NB4 (cell line): ENCODE measurements at regions not wholly inside any gene's neighbourhood (a gene's known extent, or its start where the extent isn't known, plus 50 kb on each side); places are given as distances from the start of the nearest gene placed in this dataset.

Experiments
- POLR2A ChIP-seq: IDR thresholded peaks from 2 replicates; pipeline ENCODE4 v1.6.1; 2011; ENCODE audit warnings: mild to moderate bottlenecking; ENCODE audit not compliant: insufficient read length; ENCODE audit errors: extremely low read depth
- TF ChIP-seq, protein P1 (sequence below): IDR thresholded peaks from one replicate; pipeline ENCODE4 v1.5.1; 2012; ENCODE audit warnings: low read depth, low read length

- TF ChIP-seq, protein P1, sequence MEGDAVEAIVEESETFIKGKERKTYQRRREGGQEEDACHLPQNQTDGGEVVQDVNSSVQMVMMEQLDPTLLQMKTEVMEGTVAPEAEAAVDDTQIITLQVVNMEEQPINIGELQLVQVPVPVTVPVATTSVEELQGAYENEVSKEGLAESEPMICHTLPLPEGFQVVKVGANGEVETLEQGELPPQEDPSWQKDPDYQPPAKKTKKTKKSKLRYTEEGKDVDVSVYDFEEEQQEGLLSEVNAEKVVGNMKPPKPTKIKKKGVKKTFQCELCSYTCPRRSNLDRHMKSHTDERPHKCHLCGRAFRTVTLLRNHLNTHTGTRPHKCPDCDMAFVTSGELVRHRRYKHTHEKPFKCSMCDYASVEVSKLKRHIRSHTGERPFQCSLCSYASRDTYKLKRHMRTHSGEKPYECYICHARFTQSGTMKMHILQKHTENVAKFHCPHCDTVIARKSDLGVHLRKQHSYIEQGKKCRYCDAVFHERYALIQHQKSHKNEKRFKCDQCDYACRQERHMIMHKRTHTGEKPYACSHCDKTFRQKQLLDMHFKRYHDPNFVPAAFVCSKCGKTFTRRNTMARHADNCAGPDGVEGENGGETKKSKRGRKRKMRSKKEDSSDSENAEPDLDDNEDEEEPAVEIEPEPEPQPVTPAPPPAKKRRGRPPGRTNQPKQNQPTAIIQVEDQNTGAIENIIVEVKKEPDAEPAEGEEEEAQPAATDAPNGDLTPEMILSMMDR: no peak
- no peak for TF ChIP-seq POLR2A
Observed at GRCh38 chr2:147649998-147650397, 194.8 kb upstream of the ACVR2A start.
